NB4 (cell line): ENCODE measurements at regions not wholly inside any gene's neighbourhood (a gene's known extent, or its start where the extent isn't known, plus 50 kb on each side); places are given as distances from the start of the nearest gene placed in this dataset.

Experiments used
- DNase-seq: peaks from one replicate; pipeline ENCODE4 v3.0.0; 2010; ENCODE audit warnings: low read depth
- H3K4me3 ChIP-seq: one replicate; pipeline ENCODE4 v1.5.1; 2011; ENCODE audit warnings: mild to moderate bottlenecking, low read depth, low read length, moderate library complexity
- MYC ChIP-seq: IDR thresholded peaks from 2 replicates; pipeline ENCODE4 v1.6.1; 2011; ENCODE audit warnings: low read depth, low read length
- POLR2A ChIP-seq: IDR thresholded peaks from 2 replicates; pipeline ENCODE4 v1.6.1; 2011; ENCODE audit warnings: mild to moderate bottlenecking; ENCODE audit not compliant: insufficient read length; ENCODE audit errors: extremely low read depth
- TF ChIP-seq, protein P1 (sequence below): IDR thresholded peaks from one replicate; pipeline ENCODE4 v1.5.1; 2012; ENCODE audit warnings: low read depth, low read length
- TF ChIP-seq, protein P2 (sequence below): IDR thresholded peaks from 2 replicates; pipeline ENCODE4 v1.6.1; 2011; ENCODE audit warnings: low read depth, low read length

DNA sequence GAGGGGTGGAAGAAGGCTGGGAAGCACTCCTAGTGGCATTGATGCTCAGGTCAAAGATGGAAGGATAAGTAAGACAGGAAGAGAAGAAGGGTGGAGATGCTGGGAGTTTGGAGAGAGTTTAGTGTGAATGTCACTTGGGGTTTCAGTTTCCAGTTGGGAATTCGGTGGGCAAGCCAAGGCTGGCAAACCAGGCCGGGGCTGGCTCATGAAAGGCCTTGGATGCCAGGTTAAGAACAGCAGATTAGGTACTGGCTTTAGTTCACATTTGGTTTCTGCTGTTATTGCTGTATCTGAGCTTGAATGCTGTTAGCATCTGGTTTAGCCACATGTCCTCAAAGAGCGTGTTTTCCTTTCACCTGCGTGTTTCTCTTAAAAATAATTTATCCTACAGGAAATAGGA lies 69.6 kb downstream of the BLID start:
- TF ChIP-seq MYC = no peak
- TF ChIP-seq, protein P1, sequence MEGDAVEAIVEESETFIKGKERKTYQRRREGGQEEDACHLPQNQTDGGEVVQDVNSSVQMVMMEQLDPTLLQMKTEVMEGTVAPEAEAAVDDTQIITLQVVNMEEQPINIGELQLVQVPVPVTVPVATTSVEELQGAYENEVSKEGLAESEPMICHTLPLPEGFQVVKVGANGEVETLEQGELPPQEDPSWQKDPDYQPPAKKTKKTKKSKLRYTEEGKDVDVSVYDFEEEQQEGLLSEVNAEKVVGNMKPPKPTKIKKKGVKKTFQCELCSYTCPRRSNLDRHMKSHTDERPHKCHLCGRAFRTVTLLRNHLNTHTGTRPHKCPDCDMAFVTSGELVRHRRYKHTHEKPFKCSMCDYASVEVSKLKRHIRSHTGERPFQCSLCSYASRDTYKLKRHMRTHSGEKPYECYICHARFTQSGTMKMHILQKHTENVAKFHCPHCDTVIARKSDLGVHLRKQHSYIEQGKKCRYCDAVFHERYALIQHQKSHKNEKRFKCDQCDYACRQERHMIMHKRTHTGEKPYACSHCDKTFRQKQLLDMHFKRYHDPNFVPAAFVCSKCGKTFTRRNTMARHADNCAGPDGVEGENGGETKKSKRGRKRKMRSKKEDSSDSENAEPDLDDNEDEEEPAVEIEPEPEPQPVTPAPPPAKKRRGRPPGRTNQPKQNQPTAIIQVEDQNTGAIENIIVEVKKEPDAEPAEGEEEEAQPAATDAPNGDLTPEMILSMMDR = no peak
- no peak for TF ChIP-seq POLR2A
- TF ChIP-seq, protein P2, sequence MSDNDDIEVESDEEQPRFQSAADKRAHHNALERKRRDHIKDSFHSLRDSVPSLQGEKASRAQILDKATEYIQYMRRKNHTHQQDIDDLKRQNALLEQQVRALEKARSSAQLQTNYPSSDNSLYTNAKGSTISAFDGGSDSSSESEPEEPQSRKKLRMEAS = no peak
- no peak for DNase-seq
- no peak overlapping the region for H3K4me3 ChIP-seq

DNA sequence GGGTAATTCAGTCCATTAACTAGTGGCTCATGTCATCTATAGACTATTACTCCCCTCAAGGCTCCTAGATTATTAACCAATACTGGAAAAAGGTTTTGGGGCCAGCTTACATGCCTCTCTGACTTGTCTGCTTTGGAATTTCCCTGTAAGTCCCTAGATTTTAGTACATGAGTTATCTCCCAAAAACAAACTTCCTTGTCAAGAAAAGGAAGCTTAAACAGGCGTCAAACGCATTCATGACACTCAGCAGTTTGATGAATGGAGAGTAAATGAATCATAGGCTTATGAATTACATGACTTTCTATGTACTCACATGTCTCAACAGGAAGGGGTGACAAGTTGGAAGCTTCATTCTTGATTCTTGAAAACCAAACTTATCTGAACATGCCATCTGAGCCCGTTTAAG lies 70.8 kb downstream of the BLID start:
- no peak for DNase-seq
- no peak overlapping the region for H3K4me3 ChIP-seq
- no peak for TF ChIP-seq POLR2A
- TF ChIP-seq, protein P2 = no peak
- TF ChIP-seq MYC = no peak
- TF ChIP-seq, protein P1 = no peak

DNA sequence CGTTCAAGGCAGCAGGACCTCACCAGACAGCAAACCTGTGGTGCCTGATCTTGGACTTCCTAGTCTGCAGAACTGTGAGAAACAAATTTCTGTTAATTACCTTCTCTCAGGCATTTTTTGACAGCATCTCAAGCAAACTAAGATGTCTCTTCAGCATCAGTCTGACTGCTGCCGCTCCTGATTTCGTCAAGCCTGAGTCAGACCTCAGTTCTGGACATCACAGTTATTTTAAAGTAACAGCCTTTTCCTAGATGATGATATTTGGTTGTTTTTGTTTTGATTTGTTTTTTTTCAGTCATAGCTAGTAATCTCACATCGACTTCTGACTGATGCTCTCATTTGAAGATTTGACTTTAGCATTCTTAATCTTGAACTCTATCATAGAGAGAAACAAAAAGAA lies 71.9 kb downstream of the BLID start:
- H3K4me3 ChIP-seq = no peak overlapping the region
- no peak for DNase-seq
- TF ChIP-seq, protein P1 = no peak
- TF ChIP-seq, protein P2 = no peak

DNA sequence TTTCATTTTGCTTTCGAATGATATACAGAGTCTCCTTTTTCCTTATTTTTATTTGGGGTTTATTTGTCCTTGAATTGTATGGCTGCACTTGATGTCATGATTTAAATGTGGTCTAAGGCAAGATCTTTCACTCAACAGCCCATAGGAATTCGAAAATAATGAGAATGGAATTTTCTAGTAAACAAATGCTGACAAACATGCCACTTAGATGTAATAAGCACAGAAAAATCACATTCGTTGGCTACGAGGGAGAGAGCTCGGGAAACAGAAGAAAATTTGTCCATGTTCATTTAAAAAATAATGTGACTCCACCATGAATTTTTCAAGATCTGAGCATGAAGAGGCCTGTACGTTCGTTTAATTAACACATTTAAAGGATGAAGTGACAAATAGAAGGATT lies 73.0 kb downstream of the BLID start:
- no peak overlapping the region for H3K4me3 ChIP-seq
- no peak for DNase-seq
- TF ChIP-seq MYC = no peak
- TF ChIP-seq, protein P1 = no peak
- no peak for TF ChIP-seq POLR2A
- TF ChIP-seq, protein P2 = no peak

DNA sequence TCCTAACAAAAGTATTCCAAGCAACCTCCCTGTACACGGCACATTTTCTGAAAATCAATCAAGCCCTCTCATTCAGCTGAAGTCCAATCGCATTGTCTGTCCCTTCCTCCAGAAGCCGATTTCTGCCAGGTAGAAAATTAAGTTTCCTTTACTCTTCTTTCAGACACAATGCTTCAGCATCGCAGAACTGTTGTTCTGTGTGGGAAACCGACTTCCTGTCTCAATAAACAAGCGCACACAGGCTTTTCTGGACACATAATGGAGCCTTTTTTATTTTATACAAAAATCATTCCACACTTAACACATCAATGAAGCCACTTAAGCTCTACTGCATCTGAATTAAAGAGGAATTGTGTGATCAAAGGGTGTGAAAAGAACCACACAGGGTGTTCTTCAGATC lies 75.6 kb downstream of the BLID start:
- TF ChIP-seq POLR2A (no peak), MYC (no peak)
- TF ChIP-seq, protein P2 = no peak
- TF ChIP-seq, protein P1 = no peak
- H3K4me3 ChIP-seq = no peak overlapping the region
- no peak for DNase-seq

DNA sequence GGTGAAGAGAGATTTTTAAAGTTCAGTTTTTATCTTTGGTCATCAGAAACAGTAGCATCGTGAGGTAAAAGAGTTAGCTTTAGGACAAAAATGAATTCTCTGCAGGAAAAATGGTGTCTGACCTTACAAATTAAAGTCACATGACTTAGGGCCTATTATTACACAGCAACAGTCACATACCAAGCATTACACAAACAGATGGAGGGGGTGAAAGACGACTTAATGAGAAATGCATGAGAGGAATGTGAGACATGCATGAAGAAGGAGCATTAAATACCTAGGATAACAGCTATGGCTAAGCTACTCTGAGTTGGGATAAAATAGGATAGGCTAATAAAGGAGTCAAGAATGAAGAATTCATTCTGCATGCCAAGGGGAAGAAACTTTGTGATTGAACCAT lies 77.5 kb downstream of the BLID start:
- TF ChIP-seq, protein P1 = no peak
- no peak for TF ChIP-seq MYC
- no peak for TF ChIP-seq POLR2A
- TF ChIP-seq, protein P2 = no peak
- no peak overlapping the region for H3K4me3 ChIP-seq
- DNase-seq = no peak
